H1 (cell line): ENCODE measurements at regions not wholly inside any gene's neighbourhood (a gene's known extent, or its start where the extent isn't known, plus 50 kb on each side); places are given as distances from the start of the nearest gene placed in this dataset.

ENCODE experiments used
- ATF2 ChIP-seq: IDR thresholded peaks from 2 replicates; pipeline ENCODE4 v1.6.1; 2012; ENCODE audit warnings: low read length, inconsistent platforms
- CBX5 ChIP-seq: fragments of 300-800, 300-1000 bp; sonication (generic); IDR thresholded peaks from 2 replicates; pipeline ENCODE4 v1.7.1; 2016; ENCODE audit warnings: antibody characterized with exemption, low read length, low read depth
- CHD1 ChIP-seq: IDR thresholded peaks from 2 replicates; pipeline ENCODE4 v1.6.1; 2012; ENCODE audit warnings: low read depth, low read length, improper control_type of control experiment
- CTBP2 ChIP-seq: IDR thresholded peaks from 2 replicates; pipeline ENCODE4 v1.7.0; 2011; ENCODE audit warnings: borderline replicate concordance, mild to moderate bottlenecking, moderate library complexity, mixed read lengths, low read length; ENCODE audit not compliant: insufficient read depth, insufficient read length
- CTCF ChIP-seq, 3 experiments: IDR thresholded peaks; 1 replicate in 2 of 3; 2 replicates in 1 of 3; pipeline versions ENCODE4 v1.5.1 to v1.6.1; 2011; ENCODE audit warnings: low read length in 3 of 3, mild to moderate bottlenecking in 3 of 3, inconsistent platforms in 2 of 3, low read depth in 1 of 3, moderate library complexity in 1 of 3; ENCODE audit not compliant: insufficient read depth in 1 of 3; ENCODE audit errors: control extremely low read depth in 1 of 3
- EZH2 ChIP-seq: fragments of 200-600 bp; sonication (generic); IDR thresholded peaks from 2 replicates; pipeline ENCODE4 v1.7.1; 2012; ENCODE audit warnings: low read depth, mild to moderate bottlenecking, moderate library complexity, low read length, inconsistent platforms; ENCODE audit not compliant: severe bottlenecking
- FOSL1 ChIP-seq: IDR thresholded peaks from 2 replicates; pipeline ENCODE4 v1.6.1; 2011; ENCODE audit warnings: mild to moderate bottlenecking, low read depth, low read length, moderate library complexity; ENCODE audit not compliant: insufficient read depth
- GABPA ChIP-seq: IDR thresholded peaks from 2 replicates; pipeline ENCODE4 v1.6.1; 2011; ENCODE audit warnings: mild to moderate bottlenecking, low read length, moderate library complexity, borderline replicate concordance; ENCODE audit not compliant: insufficient read depth
- KDM5A ChIP-seq: fragments of 200-600 bp; IDR thresholded peaks from 2 replicates; pipeline ENCODE4 v1.7.1; 2012; ENCODE audit warnings: mild to moderate bottlenecking, low read length, inconsistent platforms, mixed read lengths
- POLR2A ChIP-seq, 2 experiments: IDR thresholded peaks; 1 replicate in 1 of 2; 2 replicates in 1 of 2; pipeline ENCODE4 v1.6.1; 2011; ENCODE audit warnings: low read depth in 2 of 2, low read length in 2 of 2, mild to moderate bottlenecking in 2 of 2; ENCODE audit errors: control extremely low read depth in 1 of 2
- RNF2 ChIP-seq: fragments of 200-900, 300-1000 bp; sonication (generic); IDR thresholded peaks from 2 replicates; pipeline ENCODE4 v1.7.1; 2016; ENCODE audit warnings: borderline replicate concordance, low read depth, mild to moderate bottlenecking, antibody characterized with exemption, low read length; ENCODE audit not compliant: poor library complexity, severe bottlenecking; ENCODE audit errors: missing control alignments
- SIN3A ChIP-seq, 2 experiments: IDR thresholded peaks in 1 of 2; conservative IDR thresholded peaks in 1 of 2; 2 replicates each; pipeline ENCODE4 v1.6.1; 2011 to 2012; ENCODE audit warnings: low read length in 2 of 2, improper control_type of control experiment in 1 of 2, low read depth in 1 of 2, mild to moderate bottlenecking in 1 of 2

- no peak for TF ChIP-seq GABPA
- no peak for TF ChIP-seq CTCF (IDR thresholded peaks at IDR 0.05; ENCODE audit: control extremely low read depth in 1 of 3, insufficient read depth in 1 of 3, low read depth in 1 of 3, low read length in 3 of 3)
- no peak for TF ChIP-seq RNF2
- no peak for TF ChIP-seq ATF2
- no peak for TF ChIP-seq EZH2
- TF ChIP-seq CBX5: no peak
- TF ChIP-seq POLR2A (IDR thresholded peaks at IDR 0.05; ENCODE audit: control extremely low read depth in 1 of 2, low read depth in 2 of 2, low read length in 2 of 2): no peak
- TF ChIP-seq CHD1: no peak
- no peak for TF ChIP-seq SIN3A (conservative IDR thresholded peaks at IDR 0.05 in 1 of 2, IDR thresholded peaks at IDR 0.05 in 1 of 2; ENCODE audit: low read depth in 1 of 2, low read length in 2 of 2)
- TF ChIP-seq FOSL1: no peak
- TF ChIP-seq CTBP2: no peak
- no peak for TF ChIP-seq KDM5A
These were observed 97.8 kb upstream of the NETO1 start for GRCh38 chr18:72965616-72966015.
